IPS-15b (cell line): ENCODE measurements at regions not wholly inside any gene's neighbourhood (a gene's known extent, or its start where the extent isn't known, plus 50 kb on each side); places are given as distances from the start of the nearest gene placed in this dataset.

Experiments used
- H3K27me3 ChIP-seq: one replicate; pipeline ENCODE4 v1.6.1; 2013; ENCODE audit warnings: low read length; ENCODE audit not compliant: control insufficient read depth, insufficient read depth
- H3K36me3 ChIP-seq: one replicate; pipeline ENCODE4 v1.6.1; 2013; ENCODE audit warnings: low read length; ENCODE audit not compliant: control insufficient read depth, insufficient read depth
- H3K4me1 ChIP-seq: one replicate; pipeline ENCODE4 v1.6.1; 2013; ENCODE audit warnings: mild to moderate bottlenecking, low read length; ENCODE audit not compliant: control insufficient read depth, insufficient read depth
- H3K4me3 ChIP-seq: one replicate; pipeline ENCODE4 v1.5.1; 2013; ENCODE audit warnings: low read depth, low read length
- H3K9ac ChIP-seq: one replicate; pipeline ENCODE4 v1.6.1; 2013; ENCODE audit warnings: low read depth, mild to moderate bottlenecking, low read length
- H3K9me3 ChIP-seq: one replicate; pipeline ENCODE4 v1.6.1; 2013; ENCODE audit warnings: mild to moderate bottlenecking, low read length; ENCODE audit not compliant: control insufficient read depth, insufficient read depth

GRCh38 chr1:184199438-184200085, 148.0 kb downstream of the TSEN15 start:
- Histone ChIP-seq H3K36me3 (no peaks in the 10 kb centered on the region), H3K4me1 (peaks cover 10% of the 10 kb centered on the region), H3K4me3 (no peak overlapping the region), H3K9ac (no peak overlapping the region), H3K9me3 (no peaks in the 10 kb centered on the region), H3K27me3 (no peaks in the 10 kb centered on the region)

GRCh38 chr1:184208622-184209021, 157.1 kb downstream of the TSEN15 start:
- H3K9ac ChIP-seq = no peak overlapping the region
- H3K27me3 ChIP-seq = no peaks in the 10 kb centered on the region
- H3K4me3 ChIP-seq = no peak overlapping the region
- no peaks in the 10 kb centered on the region for H3K9me3 ChIP-seq
- H3K4me1 ChIP-seq = peaks cover 9% of the 10 kb centered on the region
- H3K36me3 ChIP-seq = no peaks in the 10 kb centered on the region

- Histone ChIP-seq H3K4me1 (no peaks in the 10 kb centered on the region), H3K27me3 (no peaks in the 10 kb centered on the region), H3K9me3 (no peaks in the 10 kb centered on the region), H3K9ac (no peak overlapping the region), H3K4me3 (no peak overlapping the region), H3K36me3 (no peaks in the 10 kb centered on the region)
Measured at GRCh38 chr1:184210031-184210430, 158.5 kb downstream of the TSEN15 start.

GRCh38 chr1:184210862-184211261, 159.3 kb downstream of the TSEN15 start:
- H3K27me3 ChIP-seq = no peaks in the 10 kb centered on the region
- H3K9ac ChIP-seq = no peak overlapping the region
- H3K9me3 ChIP-seq = no peaks in the 10 kb centered on the region
- no peak overlapping the region for H3K4me3 ChIP-seq
- H3K36me3 ChIP-seq = no peaks in the 10 kb centered on the region
- no peaks in the 10 kb centered on the region for H3K4me1 ChIP-seq

- no peaks in the 10 kb centered on the region for H3K27me3 ChIP-seq
- no peak overlapping the region for H3K9ac ChIP-seq
- no peaks in the 10 kb centered on the region for H3K4me1 ChIP-seq
- no peaks in the 10 kb centered on the region for H3K36me3 ChIP-seq
- H3K9me3 ChIP-seq = no peaks in the 10 kb centered on the region
- H3K4me3 ChIP-seq = no peak overlapping the region
Measured at GRCh38 chr1:184212649-184213314, 161.3 kb downstream of the TSEN15 start.

- H3K36me3 ChIP-seq = no peaks in the 10 kb centered on the region
- H3K27me3 ChIP-seq = no peaks in the 10 kb centered on the region
- H3K4me1 ChIP-seq = no peaks in the 10 kb centered on the region
- no peak overlapping the region for H3K4me3 ChIP-seq
- no peaks in the 10 kb centered on the region for H3K9me3 ChIP-seq
- no peak overlapping the region for H3K9ac ChIP-seq
Measured at GRCh38 chr1:184214128-184214527, 162.6 kb downstream of the TSEN15 start.

GRCh38 chr1:184215274-184215925, 163.9 kb downstream of the TSEN15 start:
- Histone ChIP-seq H3K4me1 (no peaks in the 10 kb centered on the region), H3K9me3 (no peaks in the 10 kb centered on the region), H3K4me3 (no peak overlapping the region), H3K9ac (no peak overlapping the region), H3K27me3 (no peaks in the 10 kb centered on the region), H3K36me3 (no peaks in the 10 kb centered on the region)

- Histone ChIP-seq H3K36me3 (no peaks in the 10 kb centered on the region), H3K27me3 (peaks cover 19% of the 10 kb centered on the region), H3K4me1 (peaks cover 5% of the 10 kb centered on the region), H3K9me3 (no peaks in the 10 kb centered on the region), H3K4me3 (no peak overlapping the region), H3K9ac (no peak overlapping the region)
Measured at GRCh38 chr1:184218458-184219075, 167.0 kb downstream of the TSEN15 start.

GRCh38 chr1:184219414-184219813, 167.4 kb upstream of the C1orf21 start:
- peaks cover 27% of the 10 kb centered on the region for H3K27me3 ChIP-seq
- no peaks in the 10 kb centered on the region for H3K9me3 ChIP-seq
- H3K36me3 ChIP-seq = no peaks in the 10 kb centered on the region
- no peak overlapping the region for H3K4me3 ChIP-seq
- H3K9ac ChIP-seq = no peak overlapping the region
- H3K4me1 ChIP-seq = peaks cover 6% of the 10 kb centered on the region

GRCh38 chr1:184219883-184220282, 166.9 kb upstream of the C1orf21 start:
- peaks cover 6% of the 10 kb centered on the region for H3K4me1 ChIP-seq
- no peak overlapping the region for H3K9ac ChIP-seq
- no peaks in the 10 kb centered on the region for H3K9me3 ChIP-seq
- no peak overlapping the region for H3K4me3 ChIP-seq
- H3K27me3 ChIP-seq = peaks cover 32% of the 10 kb centered on the region
- H3K36me3 ChIP-seq = no peaks in the 10 kb centered on the region

- Histone ChIP-seq H3K36me3 (no peaks in the 10 kb centered on the region), H3K4me1 (peaks cover 6% of the 10 kb centered on the region), H3K27me3 (peaks cover 44% of the 10 kb centered on the region), H3K9ac (no peak overlapping the region), H3K4me3 (no peak overlapping the region), H3K9me3 (no peaks in the 10 kb centered on the region)
Measured at GRCh38 chr1:184221087-184221486, 165.7 kb upstream of the C1orf21 start.
